H1 (cell line): ENCODE measurements at regions not wholly inside any gene's neighbourhood (a gene's known extent, or its start where the extent isn't known, plus 50 kb on each side); places are given as distances from the start of the nearest gene placed in this dataset.

Experiments
- ATF3 ChIP-seq: IDR thresholded peaks from 2 replicates; pipeline ENCODE4 v1.6.1; 2011; ENCODE audit warnings: low read depth, mild to moderate bottlenecking, low read length; ENCODE audit not compliant: insufficient read depth
- BACH1 ChIP-seq: IDR thresholded peaks from 2 replicates; pipeline ENCODE4 v1.6.1; 2012; ENCODE audit warnings: low read length, improper control_type of control experiment
- BRCA1 ChIP-seq: IDR thresholded peaks from 2 replicates; pipeline ENCODE4 v1.6.1; 2012; ENCODE audit warnings: low read depth, low read length, improper control_type of control experiment
- CBX8 ChIP-seq: fragments of 300-800, 300-1000 bp; sonication (generic); IDR thresholded peaks from 2 replicates; pipeline ENCODE4 v1.7.1; 2016; ENCODE audit warnings: low read depth, low read length, borderline replicate concordance
- CEBPB ChIP-seq: IDR thresholded peaks from 2 replicates; pipeline ENCODE4 v1.6.1; 2012; ENCODE audit warnings: low read depth, low read length
- CHD7 ChIP-seq: fragments of 300-600 bp; sonication (generic); IDR thresholded peaks from 2 replicates; pipeline ENCODE4 v1.7.1; 2012; ENCODE audit warnings: low read length, moderate library complexity, mild to moderate bottlenecking, inconsistent platforms; ENCODE audit not compliant: insufficient replicate concordance
- EP300 ChIP-seq, 2 experiments: IDR thresholded peaks; 1 replicate in 1 of 2; 2 replicates in 1 of 2; pipeline ENCODE4 v1.6.1; 2011 to 2012; ENCODE audit warnings: low read depth in 2 of 2, low read length in 2 of 2, mild to moderate bottlenecking in 2 of 2, borderline replicate concordance in 1 of 2, inconsistent platforms in 1 of 2, moderate library complexity in 1 of 2
- GTF2F1 ChIP-seq: IDR thresholded peaks from 2 replicates; pipeline ENCODE4 v1.6.1; 2012; ENCODE audit warnings: low read depth, low read length, improper control_type of control experiment, borderline replicate concordance
- HDAC6 ChIP-seq: IDR thresholded peaks from one replicate; pipeline ENCODE4 v1.7.1; 2012; ENCODE audit warnings: low read depth, mild to moderate bottlenecking, inconsistent platforms, low read length, moderate library complexity

- TF ChIP-seq CHD7 = no peak
- no peak for TF ChIP-seq CEBPB
- TF ChIP-seq BRCA1 = no peak
- no peak for TF ChIP-seq EP300 (IDR thresholded peaks at IDR 0.05; ENCODE audit: borderline replicate concordance in 1 of 2, low read depth in 2 of 2, low read length in 2 of 2)
- TF ChIP-seq BACH1 = no peak
- TF ChIP-seq ATF3 = no peak
- no peak for TF ChIP-seq GTF2F1
- TF ChIP-seq CBX8 = no peak
- TF ChIP-seq HDAC6 = no peak
Measured at GRCh38 chr3:5425371-5425770, 237.9 kb downstream of the EDEM1 start (continued).
